ENCODE measurements at regions not wholly inside any gene's neighbourhood (a gene's known extent, or its start where the extent isn't known, plus 50 kb on each side); places are given as distances from the start of the nearest gene placed in this dataset.

- H3K9me3 ChIP-seq: no peaks in the 10 kb centered on the region
- H3K4me1 ChIP-seq: peaks cover 0 to 11% (median 0%) of the 10 kb centered on the region in 3 donors
- TF ChIP-seq POLR2A (IDR thresholded peaks at IDR 0.05) (no peak), CTCF (IDR thresholded peaks at IDR 0.05) (no peak)
- no peaks in the 10 kb centered on the region for H3K27me3 ChIP-seq
- no peak overlapping the region for H3K27ac ChIP-seq
- intact Hi-C loops (cut with DNase I): no loop called here
- DNase-seq: no peak
- H3K4me3 ChIP-seq: no peak overlapping the region
- H3K36me3 ChIP-seq: no peaks in the 10 kb centered on the region
- 80 to 86% methylated on average over 3 of the region's 3 CpGs for WGBS, 2 donors
Observed at GRCh38 chr1:56167596-56167995, 411.8 kb downstream of the PLPP3 start.

GRCh38 chr1:56160773-56161315 is 418.5 kb downstream of the PLPP3 start:
- DNase-seq: no peak
- WGBS, 2 donors: 72 to 76% methylated on average over 6 of the region's 6 CpGs
- no peaks in the 10 kb centered on the region for H3K27me3 ChIP-seq
- H3K4me1 ChIP-seq: no peaks in the 10 kb centered on the region
- TF ChIP-seq CTCF (IDR thresholded peaks at IDR 0.05) (no peak), POLR2A (IDR thresholded peaks at IDR 0.05) (no peak)
- intact Hi-C loops (cut with DNase I): no loop called here
- H3K4me3 ChIP-seq: no peak overlapping the region
- H3K36me3 ChIP-seq: no peaks in the 10 kb centered on the region
- no peak overlapping the region for H3K27ac ChIP-seq
- H3K9me3 ChIP-seq: no peaks in the 10 kb centered on the region

GRCh38 chr1:56156971-56157876 is 422.1 kb downstream of the PLPP3 start:
- TF ChIP-seq CTCF (IDR thresholded peaks at IDR 0.05): no peak
- no peak for TF ChIP-seq POLR2A (IDR thresholded peaks at IDR 0.05)
- no peak overlapping the region for H3K27ac ChIP-seq
- H3K4me3 ChIP-seq: no peak overlapping the region
- no peaks in the 10 kb centered on the region for H3K9me3 ChIP-seq
- intact Hi-C loops (cut with DNase I): no loop called here
- no peaks in the 10 kb centered on the region for H3K27me3 ChIP-seq
- peaks cover 0 to 9% (median 0%) of the 10 kb centered on the region in 3 donors for H3K4me1 ChIP-seq
- DNase-seq: no peak
- WGBS, 2 donors: 71 to 77% methylated on average over 5 of the region's 5 CpGs
- no peaks in the 10 kb centered on the region for H3K36me3 ChIP-seq

- Histone ChIP-seq H3K36me3 (no peaks in the 10 kb centered on the region), H3K9me3 (no peaks in the 10 kb centered on the region), H3K27me3 (no peaks in the 10 kb centered on the region), H3K4me3 (no peak overlapping the region), H3K4me1 (peaks cover 0 to 16% (median 0%) of the 10 kb centered on the region in 3 donors), H3K27ac (no peak overlapping the region)
- WGBS, 2 donors: 53 to 62% methylated on average over 2 of the region's 2 CpGs
- no peak for TF ChIP-seq POLR2A (IDR thresholded peaks at IDR 0.05)
- no peak for TF ChIP-seq CTCF (IDR thresholded peaks at IDR 0.05)
- no peak for DNase-seq
- intact Hi-C loops (cut with DNase I): no loop called here
Observed at GRCh38 chr1:56153276-56153675, 426.1 kb downstream of the PLPP3 start.

GRCh38 chr1:56152635-56153034 is 426.7 kb downstream of the PLPP3 start:
- Histone ChIP-seq H3K4me1 (peaks cover 0 to 16% (median 0%) of the 10 kb centered on the region in 3 donors), H3K36me3 (no peaks in the 10 kb centered on the region), H3K27ac (no peak overlapping the region), H3K27me3 (no peaks in the 10 kb centered on the region), H3K9me3 (no peaks in the 10 kb centered on the region), H3K4me3 (no peak overlapping the region)
- intact Hi-C loops (cut with DNase I): no loop called here
- 57 to 79% methylated on average over 2 to 3 of the region's 3 CpGs for WGBS, 2 donors
- DNase-seq: no peak
- TF ChIP-seq POLR2A (IDR thresholded peaks at IDR 0.05): no peak
- TF ChIP-seq CTCF (IDR thresholded peaks at IDR 0.05): no peak
